Neutrophil (primary cell): ENCODE measurements at regions not wholly inside any gene's neighbourhood (a gene's known extent, or its start where the extent isn't known, plus 50 kb on each side); places are given as distances from the start of the nearest gene placed in this dataset.

ENCODE experiments used
- H3K27ac ChIP-seq: fragments of 200-600 bp; sonication (generic); 2 replicates; pipeline ENCODE4 v1.5.1; 2016; ENCODE audit warnings: mild to moderate bottlenecking, moderate library complexity
- H3K27me3 ChIP-seq: fragments of 200-600 bp; sonication (generic); 2 replicates; pipeline ENCODE4 v1.6.0; 2016; ENCODE audit warnings: mild to moderate bottlenecking
- H3K36me3 ChIP-seq: fragments of 200-600 bp; sonication (generic); 2 replicates; pipeline ENCODE4 v1.5.1; 2017
- H3K4me1 ChIP-seq, 2 experiments: fragments of 200-600 bp in 1 of 2; sonication (generic) in 1 of 2; 1 replicate in 1 of 2; 2 replicates in 1 of 2; pipeline versions ENCODE4 v1.5.1 to v1.6.1; 2013 to 2016; ENCODE audit warnings: low read depth in 1 of 2, low read length in 1 of 2, mild to moderate bottlenecking in 1 of 2, moderate library complexity in 1 of 2; ENCODE audit not compliant: control insufficient read depth in 1 of 2, insufficient read depth in 1 of 2
- H3K4me3 ChIP-seq, 2 experiments: fragments of 200-600 bp in 1 of 2; sonication (generic) in 1 of 2; 1 replicate in 1 of 2; 2 replicates in 1 of 2; pipeline ENCODE4 v1.5.1; 2013 to 2016; ENCODE audit warnings: low read depth in 1 of 2, low read length in 1 of 2, mild to moderate bottlenecking in 1 of 2, moderate library complexity in 1 of 2
- H3K9me3 ChIP-seq: fragments of 200-600 bp; sonication (generic); 2 replicates; pipeline ENCODE4 v1.5.1; 2016
- TF ChIP-seq, protein P1 (sequence below): fragments of 200-600 bp; sonication (generic); IDR thresholded peaks from 2 replicates; pipeline ENCODE4 v1.5.1; 2016; ENCODE audit warnings: antibody characterized with exemption

DNA sequence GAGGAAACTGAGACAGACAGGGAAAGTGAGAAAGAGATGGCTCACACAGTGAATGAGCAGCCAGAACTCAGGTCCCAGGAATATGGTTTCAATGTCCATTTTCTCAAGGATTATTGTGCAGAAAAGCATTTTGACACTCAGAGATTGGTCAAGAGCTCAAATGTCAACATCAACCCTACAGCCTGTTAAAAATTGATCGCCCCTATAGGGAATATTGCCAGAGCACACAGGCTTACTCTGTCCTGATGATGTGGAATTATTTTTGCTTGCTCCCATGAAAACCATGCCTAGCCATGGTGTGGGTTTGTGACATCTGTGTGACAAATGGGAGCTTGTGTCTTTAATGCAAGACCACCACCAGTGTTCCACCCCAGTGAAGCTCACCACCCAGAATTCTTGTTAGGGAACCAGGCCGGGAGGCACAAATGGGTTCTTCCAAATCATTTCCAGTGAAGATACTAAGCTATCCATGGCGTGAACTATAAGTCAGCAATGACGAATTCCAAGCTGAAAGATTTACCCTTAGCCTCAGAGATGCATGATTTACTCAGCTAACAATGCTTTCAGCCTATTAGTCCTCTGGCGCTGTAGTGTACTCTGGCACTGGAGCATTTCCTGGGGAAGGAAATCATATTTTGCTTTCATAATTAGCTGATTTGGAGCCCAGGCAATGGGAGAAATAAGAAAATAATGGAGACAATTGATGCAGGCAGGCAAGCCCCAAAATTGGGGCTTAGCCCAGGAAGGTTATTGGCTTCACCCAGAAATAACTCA, 1188.2 kb upstream of the TMEM132C start:
- peaks cover 0 to 11% of the 10 kb centered on the region in 2 experiments for H3K4me1 ChIP-seq
- TF ChIP-seq, protein P1, sequence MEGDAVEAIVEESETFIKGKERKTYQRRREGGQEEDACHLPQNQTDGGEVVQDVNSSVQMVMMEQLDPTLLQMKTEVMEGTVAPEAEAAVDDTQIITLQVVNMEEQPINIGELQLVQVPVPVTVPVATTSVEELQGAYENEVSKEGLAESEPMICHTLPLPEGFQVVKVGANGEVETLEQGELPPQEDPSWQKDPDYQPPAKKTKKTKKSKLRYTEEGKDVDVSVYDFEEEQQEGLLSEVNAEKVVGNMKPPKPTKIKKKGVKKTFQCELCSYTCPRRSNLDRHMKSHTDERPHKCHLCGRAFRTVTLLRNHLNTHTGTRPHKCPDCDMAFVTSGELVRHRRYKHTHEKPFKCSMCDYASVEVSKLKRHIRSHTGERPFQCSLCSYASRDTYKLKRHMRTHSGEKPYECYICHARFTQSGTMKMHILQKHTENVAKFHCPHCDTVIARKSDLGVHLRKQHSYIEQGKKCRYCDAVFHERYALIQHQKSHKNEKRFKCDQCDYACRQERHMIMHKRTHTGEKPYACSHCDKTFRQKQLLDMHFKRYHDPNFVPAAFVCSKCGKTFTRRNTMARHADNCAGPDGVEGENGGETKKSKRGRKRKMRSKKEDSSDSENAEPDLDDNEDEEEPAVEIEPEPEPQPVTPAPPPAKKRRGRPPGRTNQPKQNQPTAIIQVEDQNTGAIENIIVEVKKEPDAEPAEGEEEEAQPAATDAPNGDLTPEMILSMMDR: no peak

DNA sequence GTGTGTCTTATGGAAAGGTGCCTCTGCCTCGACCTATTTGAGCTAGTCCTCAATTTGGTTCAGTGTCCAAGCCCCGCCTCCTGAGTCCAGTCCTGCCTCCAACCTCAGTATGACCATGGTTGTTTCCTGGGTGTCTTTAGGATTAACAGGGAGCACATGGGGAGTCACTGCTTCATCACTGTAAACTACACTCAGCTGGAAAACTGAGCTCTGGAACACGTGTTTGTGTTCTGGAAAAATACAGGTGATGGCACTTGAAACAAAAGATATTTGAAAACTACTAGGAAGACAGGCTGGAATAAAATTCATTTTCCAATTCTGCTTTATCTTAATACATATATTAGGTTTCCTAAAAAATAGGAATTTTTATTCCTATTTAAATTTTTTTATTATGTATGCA, 1187.3 kb upstream of the TMEM132C start:
- Histone ChIP-seq H3K9me3 (no peaks in the 10 kb centered on the region), H3K27me3 (no peaks in the 10 kb centered on the region), H3K27ac (no peak overlapping the region), H3K36me3 (no peaks in the 10 kb centered on the region), H3K4me1 (peaks cover 0 to 9% of the 10 kb centered on the region in 2 experiments), H3K4me3 (no peak overlapping the region)
- TF ChIP-seq, protein P1: no peak

More for the DNA sequence above, 1188.2 kb upstream of the TMEM132C start:
- no peaks in the 10 kb centered on the region for H3K36me3 ChIP-seq
- no peak overlapping the region for H3K4me3 ChIP-seq
- H3K27me3 ChIP-seq: no peaks in the 10 kb centered on the region
- H3K27ac ChIP-seq: no peak overlapping the region
- H3K9me3 ChIP-seq: no peaks in the 10 kb centered on the region

DNA sequence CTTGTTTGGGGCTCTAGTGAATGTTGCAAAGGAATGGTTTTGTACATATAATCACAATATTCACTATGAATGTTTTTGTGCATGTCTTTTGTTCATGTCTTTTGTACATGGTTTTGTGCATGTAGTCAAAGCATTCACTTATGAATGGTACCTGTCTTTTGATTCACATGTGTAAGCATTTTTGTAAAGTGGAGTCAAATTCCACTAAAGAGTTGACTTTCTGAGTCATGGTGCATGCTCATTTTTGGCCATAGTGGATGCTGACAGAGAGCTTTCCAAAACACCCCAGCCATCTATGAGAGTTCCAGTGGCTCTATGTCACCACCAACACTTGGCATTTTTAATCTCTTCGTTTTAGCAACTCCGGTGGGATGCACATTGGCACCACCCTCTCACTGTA, 1185.9 kb upstream of the TMEM132C start:
- H3K4me3 ChIP-seq: no peak overlapping the region

DNA sequence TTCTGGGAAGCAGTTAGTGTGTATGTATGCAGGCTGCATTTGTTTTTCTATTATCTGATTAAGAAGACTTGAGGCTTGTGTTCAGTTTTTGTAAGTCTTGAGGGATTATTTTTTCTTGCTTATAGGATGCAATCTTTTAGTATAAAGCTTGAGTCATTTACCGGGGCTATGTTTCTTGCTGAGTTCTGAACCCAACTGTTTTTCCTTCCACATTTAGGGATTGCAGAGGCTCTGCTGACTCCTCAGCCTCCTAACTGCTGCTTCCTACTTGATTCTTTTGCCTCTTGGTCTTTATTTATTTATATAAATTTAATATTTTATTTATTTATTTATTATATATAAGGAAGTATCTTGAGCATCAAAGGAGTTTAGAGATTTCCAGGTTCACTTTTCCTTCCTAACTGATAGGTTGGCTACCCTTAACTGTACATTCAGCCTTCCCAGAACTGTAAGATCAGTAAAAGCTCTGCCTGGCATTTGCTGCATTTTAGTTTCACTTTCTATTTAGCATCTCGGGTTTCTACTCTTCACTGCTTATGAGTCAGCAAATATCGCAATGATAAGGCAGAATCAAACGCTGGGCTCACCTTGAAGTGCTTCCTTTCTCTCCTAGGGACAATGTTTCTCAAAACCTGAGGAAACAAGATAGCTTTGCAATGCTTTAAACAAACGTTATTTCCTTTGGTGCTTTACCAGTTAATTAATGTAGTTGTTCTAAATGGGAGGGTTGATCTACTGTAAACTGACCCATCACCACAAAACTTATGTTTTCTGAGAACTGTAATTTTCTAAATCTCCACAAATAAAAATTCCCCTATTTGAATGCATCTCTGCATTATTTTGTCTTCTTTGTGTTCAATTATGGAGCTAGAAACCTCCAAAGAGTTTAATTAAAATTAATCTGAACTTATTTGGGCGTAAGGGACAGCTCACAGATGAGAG, 1183.7 kb upstream of the TMEM132C start:
- Histone ChIP-seq H3K4me3 (no peak overlapping the region), H3K27ac (no peak overlapping the region), H3K4me1 (peaks cover 0 to 2% of the 10 kb centered on the region in 2 experiments), H3K27me3 (no peaks in the 10 kb centered on the region), H3K36me3 (no peaks in the 10 kb centered on the region), H3K9me3 (no peaks in the 10 kb centered on the region)
- TF ChIP-seq, protein P1: no peak

More for the DNA sequence above, 1185.9 kb upstream of the TMEM132C start:
- H3K27me3 ChIP-seq: no peaks in the 10 kb centered on the region
- H3K36me3 ChIP-seq: no peaks in the 10 kb centered on the region
- H3K4me1 ChIP-seq: peaks cover 0 to 2% of the 10 kb centered on the region in 2 experiments
- no peaks in the 10 kb centered on the region for H3K9me3 ChIP-seq
- no peak overlapping the region for H3K27ac ChIP-seq
- TF ChIP-seq, protein P1: no peak

DNA sequence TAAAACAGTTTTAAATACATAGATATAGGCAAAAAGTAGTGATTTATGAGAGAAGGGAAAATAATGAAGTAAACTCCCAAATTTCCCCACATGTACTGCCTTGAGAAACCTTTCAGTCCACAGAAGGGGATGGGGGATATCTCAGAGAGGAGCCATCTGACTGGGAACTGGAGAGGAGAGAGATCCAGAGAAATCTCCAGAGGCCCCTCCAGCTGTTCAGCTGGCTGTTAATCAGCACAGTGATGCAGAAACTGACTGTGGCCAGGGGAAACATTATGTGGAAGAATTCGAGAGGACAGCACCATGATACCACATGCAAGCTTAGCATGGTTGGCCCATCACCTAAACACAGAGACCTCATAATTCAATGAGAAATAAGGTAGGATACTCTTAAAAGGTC, 1165.9 kb upstream of the TMEM132C start:
- no peaks in the 10 kb centered on the region for H3K9me3 ChIP-seq
- H3K27me3 ChIP-seq: no peaks in the 10 kb centered on the region
- H3K36me3 ChIP-seq: no peaks in the 10 kb centered on the region
- H3K4me3 ChIP-seq: no peak overlapping the region
- no peak overlapping the region for H3K27ac ChIP-seq
- TF ChIP-seq, protein P1: no peak
- H3K4me1 ChIP-seq: no peaks in the 10 kb centered on the region
